Body of pancreas (tissue), 4 donors: ENCODE measurements at regions not wholly inside any gene's neighbourhood (a gene's known extent, or its start where the extent isn't known, plus 50 kb on each side); places are given as distances from the start of the nearest gene placed in this dataset.

Experiments
- CTCF ChIP-seq, 7 experiments: fragments of 450-650 bp in 4 of 7; fragments of 200-600 bp in 3 of 7; sonication (generic) in 3 of 7; IDR thresholded peaks; one replicate each; pipeline ENCODE4 v1.5.1; 2016 to 2019; ENCODE audit warnings: antibody characterized with exemption in 7 of 7
- POLR2A ChIP-seq, 3 donors: fragments of 450-650 bp; IDR thresholded peaks; one replicate each; pipeline ENCODE4 v1.6.1; 2016; ENCODE audit warnings: antibody characterized with exemption in 3 of 3, mild to moderate bottlenecking in 2 of 3

- TF ChIP-seq CTCF (IDR thresholded peaks at IDR 0.05), result no peak
- TF ChIP-seq POLR2A (IDR thresholded peaks at IDR 0.05), result no peak
These were observed 209.5 kb downstream of the HERPUD2 start for GRCh38 chr7:35485436-35485835.
